Glomerular endothelial cell (primary cell): ENCODE measurements at regions not wholly inside any gene's neighbourhood (a gene's known extent, or its start where the extent isn't known, plus 50 kb on each side); places are given as distances from the start of the nearest gene placed in this dataset.

Source experiments
- DNase-seq: peaks from one replicate; pipeline ENCODE4 v3.0.0-alpha.2; 2011; ENCODE audit warnings: low read depth, low spot score; ENCODE audit errors: extremely low read depth

- no peak for DNase-seq
These were observed 109.2 kb upstream of the SMIM23 start for GRCh38 chr5:171676286-171676944.

DNA sequence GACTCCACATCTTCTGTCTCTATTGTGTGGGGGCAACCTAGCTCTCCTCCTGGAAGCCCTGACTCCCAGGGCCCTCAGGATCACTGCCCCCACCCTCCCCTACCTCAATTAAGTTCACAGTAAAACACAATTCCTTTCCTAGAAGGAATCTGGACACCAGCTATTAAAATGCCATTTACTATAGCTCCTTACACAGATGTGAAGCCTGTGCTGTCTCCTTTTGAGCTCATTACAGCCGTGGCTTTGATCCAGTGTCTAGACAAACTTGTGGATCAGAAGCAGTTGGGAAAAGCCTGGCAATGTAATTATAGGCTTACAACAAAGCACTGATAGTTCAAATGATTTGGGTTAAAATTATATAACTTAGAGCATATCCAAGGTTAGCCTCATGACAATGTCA, 107.0 kb upstream of the SMIM23 start:
- no peak for DNase-seq

DNA sequence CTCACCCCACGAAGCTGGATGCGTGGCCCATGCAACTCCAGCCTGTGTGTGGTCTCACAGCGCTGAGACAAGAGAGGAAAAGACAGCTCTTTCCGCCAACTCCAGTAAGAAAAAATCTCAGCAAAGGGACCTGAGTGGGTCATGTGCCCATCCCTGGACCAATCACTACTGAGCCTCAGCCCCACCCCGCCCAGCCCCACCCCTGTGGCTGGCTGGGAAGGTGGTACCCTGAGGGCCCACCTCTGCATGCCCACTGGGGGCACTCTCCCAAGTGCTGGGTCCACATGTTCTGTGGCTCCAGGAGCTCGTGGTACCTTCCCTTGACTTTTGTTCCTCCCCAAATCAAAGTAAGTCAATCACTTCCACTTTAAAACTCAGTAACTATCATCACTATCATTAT, 105.1 kb upstream of the SMIM23 start:
- no peak for DNase-seq

- DNase-seq, result no peak
These were observed 104.6 kb upstream of the SMIM23 start for GRCh38 chr5:171681061-171681460.

GRCh38 chr5:171681677-171682076, 103.9 kb upstream of the SMIM23 start:
- peak; percentile 18 for DNase-seq

DNA sequence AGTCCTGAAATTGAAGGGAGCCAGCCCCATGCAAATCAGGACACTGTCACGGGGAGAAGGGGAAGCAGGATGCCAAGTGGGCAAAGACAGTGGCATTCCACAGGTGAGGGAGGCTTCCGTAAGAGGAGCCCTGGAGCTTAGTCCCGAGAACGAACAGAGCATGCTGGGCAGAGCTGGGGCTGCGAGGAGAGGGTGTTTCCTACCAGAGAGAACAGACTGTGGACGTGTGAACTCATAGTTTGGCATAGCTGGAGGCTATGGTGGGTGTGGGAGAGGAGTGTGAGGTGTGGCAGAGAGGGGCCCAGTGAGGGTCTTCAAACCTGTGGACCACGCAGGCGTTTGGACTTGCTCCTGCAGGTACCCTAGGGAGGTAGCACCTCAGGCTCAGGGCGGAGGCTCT, 102.8 kb upstream of the SMIM23 start:
- DNase-seq, result no peak

DNA sequence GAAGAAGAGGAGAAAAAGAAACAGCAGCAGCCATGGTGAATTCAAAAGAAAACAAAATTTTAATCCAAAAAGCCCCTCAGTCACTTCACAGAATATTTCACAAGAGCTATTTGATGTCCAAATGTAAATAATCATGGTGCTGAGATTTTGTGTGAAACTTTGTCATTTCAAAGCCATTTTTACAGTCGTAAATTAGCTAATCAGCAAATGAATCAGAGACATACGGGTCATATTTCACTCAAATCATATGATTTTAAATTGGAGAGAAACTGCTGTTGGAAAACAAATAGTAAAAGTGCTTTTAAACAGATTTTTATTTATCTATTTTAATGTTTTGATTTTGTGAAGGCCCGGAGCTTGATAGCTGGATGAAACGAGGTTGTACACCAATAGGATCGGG, 101.4 kb upstream of the SMIM23 start:
- no peak for DNase-seq

DNA sequence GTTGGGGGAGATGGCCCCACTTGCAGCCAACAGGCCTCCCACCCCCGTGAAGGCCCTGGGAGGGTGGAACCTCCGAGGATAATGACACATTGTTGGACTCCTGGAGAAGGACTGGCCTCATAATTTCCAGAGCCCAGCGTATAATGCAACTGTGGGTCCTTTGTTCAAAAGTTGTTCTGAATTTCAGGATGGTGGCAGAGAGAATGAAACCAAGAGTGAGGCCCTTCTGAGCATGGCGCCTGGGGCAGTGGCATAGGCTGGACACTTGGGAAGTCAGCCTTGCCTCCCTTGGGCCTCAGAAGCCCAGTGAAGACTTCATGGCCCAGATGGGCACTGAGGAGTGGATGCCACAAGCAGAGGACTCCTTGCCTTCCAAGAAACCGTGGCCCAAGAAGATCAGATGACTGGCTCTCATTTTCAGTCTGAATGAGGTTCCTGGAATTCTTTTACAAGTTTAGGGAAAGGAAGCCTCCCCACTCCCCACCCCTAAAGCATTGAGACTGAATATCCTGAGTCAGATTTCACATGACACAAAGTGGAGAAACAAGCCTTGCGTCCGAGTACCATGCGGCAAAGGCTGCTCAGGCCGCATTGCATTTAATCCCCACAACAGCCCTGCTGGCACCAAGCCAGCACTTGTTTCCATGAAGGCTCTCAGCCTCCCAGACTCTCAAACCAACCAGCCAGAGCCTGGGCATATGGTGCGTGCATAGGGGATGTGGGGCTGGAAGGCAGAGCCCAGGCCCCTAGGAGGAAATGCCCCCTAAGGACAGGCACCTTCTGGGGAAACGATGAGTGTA, 96.7 kb upstream of the SMIM23 start:
- DNase-seq, result no peak

DNA sequence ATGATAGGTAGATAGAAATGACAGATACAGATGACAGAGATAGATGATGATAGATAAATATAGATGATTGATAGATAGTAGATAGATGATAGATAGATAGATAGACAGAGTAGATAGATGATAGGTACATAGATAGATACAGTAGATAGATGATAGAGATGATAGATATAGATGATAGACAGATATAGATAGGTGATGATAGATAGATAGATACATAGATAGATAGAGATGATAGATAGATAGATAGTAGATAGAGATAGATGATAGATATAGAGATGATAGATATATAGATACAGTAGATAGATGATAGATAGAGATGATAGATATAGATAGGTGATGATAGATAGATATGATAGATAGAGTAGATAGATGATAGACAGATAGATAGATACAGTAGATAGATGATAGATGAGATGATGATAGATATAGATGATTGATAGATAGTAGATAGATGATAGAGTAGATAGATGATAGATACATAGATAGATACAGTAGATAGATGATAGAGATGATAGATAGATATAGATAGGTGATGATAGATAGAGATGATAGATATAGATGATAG, 95.7 kb upstream of the SMIM23 start:
- DNase-seq, result no peak

GRCh38 chr5:171692107-171692506, 93.5 kb upstream of the SMIM23 start:
- DNase-seq, result no peak

DNA sequence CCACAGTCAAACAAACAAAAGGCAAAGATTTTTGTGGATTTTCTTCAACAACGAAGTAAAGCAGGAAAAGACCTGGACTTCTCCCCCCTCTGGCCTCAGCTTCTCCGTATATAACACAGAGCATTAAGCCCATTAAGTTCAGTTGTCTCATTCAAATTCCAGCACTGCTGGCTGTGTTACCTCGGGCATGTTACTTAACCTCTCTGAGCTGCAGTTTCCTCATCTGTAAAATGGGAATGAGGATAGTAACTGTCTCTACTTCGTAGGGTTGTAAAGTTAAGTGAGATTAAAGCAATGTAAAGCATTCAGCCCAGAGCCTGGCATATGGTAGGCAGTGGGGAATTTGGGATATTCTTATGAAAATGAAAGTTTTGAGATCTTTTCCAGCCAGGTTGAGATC, 92.7 kb upstream of the SMIM23 start:
- DNase-seq, result no peak

GRCh38 chr5:171693412-171693811, 92.2 kb upstream of the SMIM23 start:
- DNase-seq, result no peak

DNA sequence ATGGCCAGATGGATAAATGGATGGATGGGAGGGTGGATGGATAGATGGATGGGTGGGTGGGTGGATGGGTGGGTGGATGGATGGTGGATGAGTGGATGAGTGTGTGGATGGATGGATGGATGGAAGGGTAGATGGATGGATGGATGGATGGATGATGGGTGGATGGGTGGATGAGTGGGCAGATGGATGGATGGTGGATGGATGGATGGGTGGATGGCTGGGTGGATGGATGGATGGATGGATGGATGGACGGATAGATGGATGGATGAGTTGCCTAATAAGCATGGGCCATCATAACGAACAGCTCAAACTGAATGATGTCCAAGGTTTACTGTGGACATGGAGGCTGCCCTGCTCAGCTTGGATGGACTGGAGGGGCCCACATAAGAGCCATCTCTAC, 89.8 kb upstream of the SMIM23 start:
- no peak for DNase-seq

- DNase-seq, result no peak
These were observed 88.2 kb upstream of the SMIM23 start for GRCh38 chr5:171697221-171698102.

- no peak for DNase-seq
These were observed 85.2 kb upstream of the SMIM23 start for GRCh38 chr5:171700318-171700912.

- DNase-seq, result no peak
These were observed 84.5 kb upstream of the SMIM23 start for GRCh38 chr5:171701100-171701541.

GRCh38 chr5:171702135-171702770, 83.4 kb upstream of the SMIM23 start:
- no peak for DNase-seq

DNA sequence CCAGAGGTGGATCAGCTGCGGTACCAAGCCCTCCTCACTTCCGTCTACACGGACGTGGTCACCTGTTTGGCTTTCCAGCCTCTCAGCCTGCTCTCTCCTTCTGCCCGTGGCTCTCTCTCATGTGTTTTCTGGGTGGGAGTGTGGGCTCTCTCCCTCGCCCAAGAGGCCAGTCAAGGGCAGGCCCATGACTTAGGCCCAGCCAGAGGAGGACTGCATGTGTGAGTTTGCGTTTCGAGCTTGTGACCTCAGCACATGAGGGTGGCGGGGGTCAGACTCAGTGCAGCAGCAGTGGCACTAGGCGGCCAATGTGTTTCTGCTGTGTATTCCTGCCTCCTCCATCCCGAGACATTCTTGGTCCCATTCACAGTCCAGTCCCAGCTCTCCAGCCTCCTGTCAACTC, 82.5 kb upstream of the SMIM23 start:
- no peak for DNase-seq

- DNase-seq, result no peak
These were observed 80.6 kb upstream of the SMIM23 start for GRCh38 chr5:171705036-171705435.

DNA sequence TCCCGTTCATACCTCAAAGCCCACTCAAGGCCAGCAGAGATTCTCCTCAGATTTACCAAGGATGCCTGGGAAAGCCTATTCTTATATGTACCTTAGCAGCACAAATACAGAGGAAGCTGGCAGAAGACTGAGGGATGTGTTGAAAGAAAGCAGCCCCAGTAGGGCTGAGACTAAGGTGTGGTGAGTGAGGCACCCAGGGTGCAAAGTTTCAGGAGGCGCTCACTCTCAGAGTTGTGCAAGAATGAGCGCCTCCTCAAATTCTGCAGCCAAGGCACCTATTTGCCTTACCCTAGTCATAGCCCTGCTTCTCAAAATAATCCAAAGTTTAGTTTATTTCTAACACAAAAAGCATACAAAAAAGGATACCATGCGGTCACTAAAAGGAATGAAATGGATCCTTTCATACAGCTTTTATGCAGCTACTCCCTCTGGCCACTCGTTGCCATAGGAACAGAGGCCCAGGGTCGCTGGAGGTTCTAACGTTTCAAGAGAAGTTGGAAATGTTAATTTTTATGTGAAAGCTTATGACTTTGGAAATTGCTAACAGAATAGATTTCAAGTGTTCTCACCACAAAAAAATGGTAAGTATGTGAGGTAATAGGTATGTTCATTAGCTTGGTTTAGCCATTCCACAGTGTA, 79.7 kb upstream of the SMIM23 start:
- no peak for DNase-seq
